Right lobe of liver (tissue), 4 donors: ENCODE measurements at regions not wholly inside any gene's neighbourhood (a gene's known extent, or its start where the extent isn't known, plus 50 kb on each side); places are given as distances from the start of the nearest gene placed in this dataset.

ENCODE experiments used
- CTCF ChIP-seq, 4 donors: fragments of 200-600 bp in 3 of 4; fragments of 450-650 bp in 1 of 4; IDR thresholded peaks; one replicate each; pipeline versions ENCODE4 v1.5.1 to v1.8.0; 2016 to 2022; ENCODE audit warnings: antibody characterized with exemption in 4 of 4, mild to moderate bottlenecking in 2 of 4
- POLR2A ChIP-seq: fragments of 450-650 bp; IDR thresholded peaks from one replicate; pipeline ENCODE4 v1.6.1; 2017; ENCODE audit warnings: antibody characterized with exemption, mild to moderate bottlenecking
- donor health status: DM: no; HTN: no; CAD: no.
- donor health status: DM: no; HTN: no; CAD: no.
- donor health status: DM: no; HTN: yes; CAD: no.

GRCh38 chr17:33786478-33786877, 468.6 kb upstream of the CCL2 start:
- TF ChIP-seq CTCF (IDR thresholded peaks at IDR 0.05) (no peak), POLR2A (no peak)
